Neuron (in vitro differentiated cells): ENCODE measurements at regions not wholly inside any gene's neighbourhood (a gene's known extent, or its start where the extent isn't known, plus 50 kb on each side); places are given as distances from the start of the nearest gene placed in this dataset.

Experiments used
- H2AFZ ChIP-seq: one replicate; pipeline ENCODE4 v1.6.1; 2013; ENCODE audit warnings: low read depth, mild to moderate bottlenecking, inconsistent platforms, low read length, moderate library complexity
- H3K27me3 ChIP-seq: one replicate; pipeline ENCODE4 v1.6.1; 2013; ENCODE audit warnings: low read length; ENCODE audit not compliant: insufficient read depth
- H3K36me3 ChIP-seq: one replicate; pipeline ENCODE4 v1.6.1; 2013; ENCODE audit warnings: low read length; ENCODE audit not compliant: insufficient read depth
- H3K4me1 ChIP-seq: one replicate; pipeline ENCODE4 v1.6.1; 2013; ENCODE audit warnings: low read length; ENCODE audit not compliant: insufficient read depth
- H3K4me3 ChIP-seq: 2 replicates; pipeline ENCODE4 v1.5.1; 2013; ENCODE audit warnings: mild to moderate bottlenecking, low read length, moderate library complexity
- H3K9me3 ChIP-seq: one replicate; pipeline ENCODE4 v1.6.1; 2013; ENCODE audit warnings: low read length

DNA sequence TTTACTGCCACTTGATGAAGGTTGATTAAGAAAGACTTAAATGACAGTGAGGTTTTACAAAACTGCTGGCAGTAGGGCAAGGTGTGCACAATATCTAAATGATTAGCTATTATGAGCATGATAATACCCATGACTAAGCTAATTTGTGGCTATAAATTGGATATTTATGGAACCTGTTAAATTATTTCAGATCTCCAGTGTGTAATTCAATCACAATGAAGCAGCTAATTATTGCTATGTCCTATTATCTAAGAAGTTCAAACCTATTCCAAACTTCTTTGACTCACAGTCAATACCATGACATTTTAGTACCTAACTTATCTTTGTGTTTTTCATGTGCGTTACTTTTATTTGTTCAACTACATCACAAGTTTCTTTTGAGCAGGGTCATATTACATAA lies 253.8 kb upstream of the MMADHC start:
- no peaks in the 10 kb centered on the region for H3K36me3 ChIP-seq
- no peaks in the 10 kb centered on the region for H3K4me1 ChIP-seq
- no peaks in the 10 kb centered on the region for H3K27me3 ChIP-seq
- H2AFZ ChIP-seq = no peak overlapping the region
- no peaks in the 10 kb centered on the region for H3K9me3 ChIP-seq
- no peak overlapping the region for H3K4me3 ChIP-seq

DNA sequence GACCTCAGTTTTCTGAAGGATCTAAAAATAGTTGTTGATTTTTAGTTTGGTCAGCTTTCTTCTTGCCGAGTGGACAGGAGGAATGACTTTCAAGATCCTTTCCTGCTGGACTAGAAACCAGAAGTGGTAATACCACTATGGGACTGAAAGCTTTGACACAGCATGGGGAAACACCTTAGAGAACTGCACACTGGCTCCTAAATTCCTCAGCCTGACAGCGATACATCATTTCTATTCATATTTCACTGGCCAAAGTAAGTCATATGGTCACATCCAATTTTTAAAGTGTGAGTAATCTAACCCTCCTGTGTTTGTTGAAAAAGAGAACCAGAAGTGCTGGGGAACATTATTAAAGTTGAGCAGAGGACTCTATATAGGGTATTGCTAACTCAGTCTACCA lies 244.7 kb upstream of the MMADHC start:
- Histone ChIP-seq H3K27me3 (no peaks in the 10 kb centered on the region), H3K4me1 (peaks cover 3% of the 10 kb centered on the region), H2AFZ (no peak overlapping the region), H3K4me3 (no peak overlapping the region), H3K36me3 (no peaks in the 10 kb centered on the region), H3K9me3 (no peaks in the 10 kb centered on the region)

DNA sequence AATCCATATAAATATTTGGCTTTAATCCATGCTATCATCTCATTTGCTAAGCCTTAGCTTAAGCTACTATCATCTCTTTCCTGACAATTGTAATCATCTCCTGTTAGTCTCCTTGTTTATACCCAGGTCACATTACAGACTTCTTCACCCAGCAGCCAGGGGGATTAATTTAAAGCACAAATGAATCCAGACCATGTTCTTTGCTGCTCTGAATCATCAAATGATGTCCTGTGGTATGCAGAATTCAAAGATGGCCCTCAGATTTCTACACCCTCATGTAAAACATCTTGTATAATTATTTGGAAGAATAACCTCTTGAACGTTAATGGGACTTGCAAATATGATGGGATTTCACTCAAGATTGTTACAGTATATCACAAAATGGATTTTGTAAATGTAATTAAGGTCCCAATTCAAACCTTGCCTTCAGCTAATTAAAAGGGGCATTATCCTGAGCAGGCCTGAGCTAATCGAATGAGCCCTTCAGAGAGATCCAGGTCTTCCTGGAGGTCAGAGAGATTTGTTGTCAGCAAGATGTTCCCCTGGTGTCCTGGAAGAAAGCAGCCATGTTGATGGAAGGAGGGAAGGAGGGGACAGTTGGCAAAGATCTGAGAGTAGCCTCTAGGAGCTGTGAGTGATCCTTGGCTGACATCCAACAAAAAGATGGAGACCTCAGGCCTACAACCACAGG lies 241.1 kb upstream of the MMADHC start:
- Histone ChIP-seq H2AFZ (no peak overlapping the region), H3K4me3 (no peak overlapping the region), H3K36me3 (no peaks in the 10 kb centered on the region), H3K27me3 (no peaks in the 10 kb centered on the region), H3K4me1 (peaks cover 3% of the 10 kb centered on the region), H3K9me3 (no peaks in the 10 kb centered on the region)

- H3K9me3 ChIP-seq = no peaks in the 10 kb centered on the region
- no peak overlapping the region for H2AFZ ChIP-seq
- peaks cover 3% of the 10 kb centered on the region for H3K4me1 ChIP-seq
- H3K36me3 ChIP-seq = no peaks in the 10 kb centered on the region
- no peak overlapping the region for H3K4me3 ChIP-seq
- no peaks in the 10 kb centered on the region for H3K27me3 ChIP-seq
Observed at GRCh38 chr2:149827585-149828126, 240.1 kb upstream of the MMADHC start.

DNA sequence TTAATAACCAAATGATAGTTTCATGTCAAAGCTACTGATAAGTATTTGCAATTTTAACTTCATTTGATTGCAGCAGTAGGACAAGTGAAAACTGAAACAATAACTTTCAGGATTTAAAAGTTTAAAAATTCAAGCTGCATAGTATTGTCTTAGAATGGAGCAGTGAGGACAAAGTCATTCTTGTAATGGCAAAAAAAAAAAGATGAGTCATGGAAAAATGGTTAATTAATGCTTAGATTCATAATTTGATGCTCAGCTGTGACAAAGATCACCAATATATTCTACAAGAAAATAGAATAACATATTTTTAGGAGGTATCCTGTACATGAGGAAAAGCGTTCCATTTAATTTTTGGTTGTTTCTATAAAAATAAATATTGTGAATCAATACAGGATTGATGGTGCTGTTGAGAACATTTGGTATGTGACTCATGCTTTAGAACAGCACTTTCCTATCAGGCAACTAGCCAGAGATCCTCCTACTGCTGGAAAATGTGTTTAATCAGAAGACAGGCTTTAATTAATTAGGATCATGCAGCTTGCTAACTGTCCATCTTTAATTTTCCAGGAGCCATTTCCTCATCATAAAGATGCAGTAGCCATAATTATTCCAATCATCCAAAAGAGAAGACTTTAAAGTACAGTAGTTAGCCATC lies 239.0 kb upstream of the MMADHC start:
- Histone ChIP-seq H3K9me3 (no peaks in the 10 kb centered on the region), H2AFZ (no peak overlapping the region), H3K27me3 (no peaks in the 10 kb centered on the region), H3K4me3 (no peak overlapping the region), H3K4me1 (peaks cover 1% of the 10 kb centered on the region), H3K36me3 (no peaks in the 10 kb centered on the region)

DNA sequence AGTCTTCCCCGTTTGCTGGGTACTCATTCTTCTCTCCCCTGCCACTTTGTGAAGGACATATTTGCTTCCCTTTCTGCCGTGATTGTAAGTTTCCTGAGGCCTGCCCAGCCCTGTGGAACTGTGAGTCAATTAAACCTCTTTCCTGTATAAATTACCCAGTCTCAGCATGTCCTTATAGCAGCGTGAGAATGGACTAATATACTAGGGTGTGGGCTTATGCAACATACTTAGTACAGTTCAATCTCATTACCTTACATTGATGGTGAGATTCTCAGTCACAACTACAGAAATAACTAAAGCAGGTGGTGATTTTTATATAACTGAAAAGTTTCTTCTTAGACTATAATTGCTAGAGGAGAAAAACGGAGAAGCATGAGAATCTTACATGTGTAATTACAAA lies 237.9 kb upstream of the MMADHC start:
- Histone ChIP-seq H3K4me1 (no peaks in the 10 kb centered on the region), H2AFZ (no peak overlapping the region), H3K9me3 (no peaks in the 10 kb centered on the region), H3K4me3 (no peak overlapping the region), H3K36me3 (no peaks in the 10 kb centered on the region), H3K27me3 (no peaks in the 10 kb centered on the region)

- no peaks in the 10 kb centered on the region for H3K4me1 ChIP-seq
- H3K9me3 ChIP-seq = no peaks in the 10 kb centered on the region
- no peak overlapping the region for H2AFZ ChIP-seq
- H3K4me3 ChIP-seq = no peak overlapping the region
- no peaks in the 10 kb centered on the region for H3K36me3 ChIP-seq
- no peaks in the 10 kb centered on the region for H3K27me3 ChIP-seq
Observed at GRCh38 chr2:149824136-149824535, 236.6 kb upstream of the MMADHC start.

- no peaks in the 10 kb centered on the region for H3K36me3 ChIP-seq
- H3K4me3 ChIP-seq = no peak overlapping the region
- no peaks in the 10 kb centered on the region for H3K27me3 ChIP-seq
- H3K9me3 ChIP-seq = no peaks in the 10 kb centered on the region
- H2AFZ ChIP-seq = no peak overlapping the region
- H3K4me1 ChIP-seq = no peaks in the 10 kb centered on the region
Observed at GRCh38 chr2:149819356-149819957, 231.9 kb upstream of the MMADHC start.

GRCh38 chr2:149816756-149817551 lies 229.4 kb upstream of the MMADHC start:
- Histone ChIP-seq H3K36me3 (no peaks in the 10 kb centered on the region), H3K9me3 (no peaks in the 10 kb centered on the region), H3K4me1 (no peaks in the 10 kb centered on the region), H2AFZ (no peak overlapping the region), H3K27me3 (no peaks in the 10 kb centered on the region), H3K4me3 (no peak overlapping the region)

- no peak overlapping the region for H2AFZ ChIP-seq
- no peak overlapping the region for H3K4me3 ChIP-seq
- no peaks in the 10 kb centered on the region for H3K27me3 ChIP-seq
- H3K36me3 ChIP-seq = no peaks in the 10 kb centered on the region
- no peaks in the 10 kb centered on the region for H3K4me1 ChIP-seq
- H3K9me3 ChIP-seq = peaks cover 2% of the 10 kb centered on the region
Observed at GRCh38 chr2:149815941-149816340, 228.4 kb upstream of the MMADHC start.

DNA sequence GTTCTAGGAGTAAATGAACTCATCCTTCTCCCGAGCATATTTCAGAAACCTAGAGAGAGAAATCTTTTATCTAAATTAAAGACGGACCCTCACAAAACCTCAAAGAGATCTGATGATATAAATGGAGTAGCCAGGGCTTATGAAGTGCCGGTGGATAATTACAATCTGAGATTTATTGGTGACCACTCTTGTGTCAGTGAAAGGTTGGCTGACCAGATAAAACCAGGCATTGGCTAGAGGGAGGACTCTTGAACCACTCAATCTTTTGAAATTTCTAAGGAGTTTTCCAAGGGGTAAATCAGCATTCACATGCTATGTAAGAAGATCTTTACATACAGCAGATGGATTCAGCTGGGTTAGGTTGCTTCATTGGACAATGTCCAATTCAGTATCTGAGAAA lies 227.3 kb upstream of the MMADHC start:
- Histone ChIP-seq H3K9me3 (peaks cover 2% of the 10 kb centered on the region), H3K4me3 (no peak overlapping the region), H3K36me3 (no peaks in the 10 kb centered on the region), H3K4me1 (no peaks in the 10 kb centered on the region), H2AFZ (no peak overlapping the region), H3K27me3 (no peaks in the 10 kb centered on the region)

GRCh38 chr2:149814049-149814448 lies 226.5 kb upstream of the MMADHC start:
- H3K9me3 ChIP-seq = peaks cover 2% of the 10 kb centered on the region
- no peaks in the 10 kb centered on the region for H3K4me1 ChIP-seq
- no peak overlapping the region for H3K4me3 ChIP-seq
- H2AFZ ChIP-seq = no peak overlapping the region
- H3K27me3 ChIP-seq = no peaks in the 10 kb centered on the region
- H3K36me3 ChIP-seq = no peaks in the 10 kb centered on the region

GRCh38 chr2:149808556-149808955 lies 221.0 kb upstream of the MMADHC start:
- Histone ChIP-seq H3K4me3 (no peak overlapping the region), H3K27me3 (no peaks in the 10 kb centered on the region), H2AFZ (no peak overlapping the region), H3K36me3 (no peaks in the 10 kb centered on the region), H3K9me3 (peaks cover 2% of the 10 kb centered on the region), H3K4me1 (peaks cover 3% of the 10 kb centered on the region)
